GM21528 (cell line): ENCODE measurements at regions not wholly inside any gene's neighbourhood (a gene's known extent, or its start where the extent isn't known, plus 50 kb on each side); places are given as distances from the start of the nearest gene placed in this dataset.
"Not testable (repeated sequence)": the region's sequence is repeated elsewhere in the genome, so short reads cannot be mapped to it uniquely, and the experiment has no call there.

Experiments used
- ATAC-seq: cut with Tn5 transposase; IDR thresholded peaks from one replicate; pipeline ENCODE4 v1.9.1; 2021; ENCODE audit warnings: mild to moderate bottlenecking, moderate library complexity; ENCODE audit not compliant: unreplicated experiment, low FRiP score

- ATAC-seq: not testable (repeated sequence)
Measured at GRCh38 chr7:153957677-153958076, 94.5 kb upstream of the DPP6 start.

GRCh38 chr7:153958381-153958780 lies 93.8 kb upstream of the DPP6 start:
- not testable (repeated sequence) for ATAC-seq

GRCh38 chr7:153958789-153959188 lies 93.4 kb upstream of the DPP6 start:
- not testable (repeated sequence) for ATAC-seq

GRCh38 chr7:153964481-153965112 lies 87.6 kb upstream of the DPP6 start:
- ATAC-seq: not testable (repeated sequence)

GRCh38 chr7:153969016-153969415 lies 83.2 kb upstream of the DPP6 start:
- not testable (repeated sequence) for ATAC-seq

- ATAC-seq: not testable (repeated sequence)
Measured at GRCh38 chr7:153974603-153975002, 77.6 kb upstream of the DPP6 start.

GRCh38 chr7:153976745-153977144 lies 75.5 kb upstream of the DPP6 start:
- not testable (repeated sequence) for ATAC-seq

GRCh38 chr7:153983186-153983585 lies 69.0 kb upstream of the DPP6 start:
- ATAC-seq: not testable (repeated sequence)

- not testable (repeated sequence) for ATAC-seq
Measured at GRCh38 chr7:153989066-153989627, 63.1 kb upstream of the DPP6 start.

GRCh38 chr7:153989742-153990425 lies 62.3 kb upstream of the DPP6 start:
- ATAC-seq: not testable (repeated sequence)

- ATAC-seq: not testable (repeated sequence)
Measured at GRCh38 chr7:153991471-153991870, 60.7 kb upstream of the DPP6 start.

- not testable (repeated sequence) for ATAC-seq
Measured at GRCh38 chr7:153993402-153993801, 58.8 kb upstream of the DPP6 start.

GRCh38 chr7:153998896-153999295 lies 53.3 kb upstream of the DPP6 start:
- not testable (repeated sequence) for ATAC-seq
